ENCODE measurements at regions not wholly inside any gene's neighbourhood (a gene's known extent, or its start where the extent isn't known, plus 50 kb on each side); places are given as distances from the start of the nearest gene placed in this dataset.
A peak's percentile ranks its signal among the peaks of the same experiment; 100 is the strongest.

GRCh38 chr13:58744686-58745085, 1113.1 kb downstream of the PCDH17 start:
- TF ChIP-seq ETS1 (IDR thresholded peaks at IDR 0.05) (no peak), NANOG (IDR thresholded peaks at IDR 0.05; ENCODE audit: borderline replicate concordance) (no peak), ZNF331 (CRISPR knock-in tag; IDR thresholded peaks at IDR 0.05; ENCODE audit: low read depth) (no peak), REST (IDR thresholded peaks at IDR 0.05; ENCODE audit: unreplicated experiment) (no peak), CREB1 (CRISPR knock-in tag; IDR thresholded peaks at IDR 0.05; ENCODE audit: low read depth) (no peak), ZNF114 (CRISPR knock-in tag; IDR thresholded peaks at IDR 0.05) (no peak), POLR2AphosphoS5 (IDR thresholded peaks at IDR 0.05; ENCODE audit: low read depth) (no peak), EZH2 (IDR thresholded peaks at IDR 0.05; ENCODE audit: low read depth, unreplicated experiment) (no peak)
- no peak overlapping the region for H3K27ac Mint-ChIP-seq
- H3K36me3 ChIP-seq (ENCODE audit: insufficient read depth), result no peaks in the 10 kb centered on the region
- no peaks in the 10 kb centered on the region for H4K20me1 ChIP-seq (replicated peaks; ENCODE audit: insufficient read depth)
- no peak overlapping the region for H3K4me3 Mint-ChIP-seq
- H3K36me3 Mint-ChIP-seq (ENCODE audit: low read depth), result no peaks in the 10 kb centered on the region
- no peak overlapping the region for H2AFZ ChIP-seq
- no peaks in the 10 kb centered on the region for H3F3A ChIP-seq (replicated peaks; ENCODE audit: low read depth)
- H3K27me3 ChIP-seq (ENCODE audit: insufficient read depth), result no peaks in the 10 kb centered on the region
- no peaks in the 10 kb centered on the region for H3K9me3 Mint-ChIP-seq
- H3K79me2 ChIP-seq (replicated peaks; ENCODE audit: insufficient read depth), result no peaks in the 10 kb centered on the region
- DNase-seq (ENCODE audit: low spot score) (no peak), ATAC-seq (no peak)
- no peak overlapping the region for H3K27ac ChIP-seq (ENCODE audit: low read depth)
- peaks cover 2% of the 10 kb centered on the region; the same call in 1 of the 3 replicates for H3K4me1 Mint-ChIP-seq
- H3K4me2 ChIP-seq, result no peak overlapping the region
- H3K27me3 Mint-ChIP-seq (ENCODE audit: insufficient read depth, low read depth, poor library complexity), result no peaks in the 10 kb centered on the region
- no peaks in the 10 kb centered on the region for H3K9me2 ChIP-seq (ENCODE audit: insufficient read depth)
- no peak overlapping the region for H3K4me3 ChIP-seq
- 0 out of 2 replicates have a peak, but pooled peaks cover 6% of the 10 kb centered on the region for H3K4me1 ChIP-seq (ENCODE audit: insufficient read depth)

DNA sequence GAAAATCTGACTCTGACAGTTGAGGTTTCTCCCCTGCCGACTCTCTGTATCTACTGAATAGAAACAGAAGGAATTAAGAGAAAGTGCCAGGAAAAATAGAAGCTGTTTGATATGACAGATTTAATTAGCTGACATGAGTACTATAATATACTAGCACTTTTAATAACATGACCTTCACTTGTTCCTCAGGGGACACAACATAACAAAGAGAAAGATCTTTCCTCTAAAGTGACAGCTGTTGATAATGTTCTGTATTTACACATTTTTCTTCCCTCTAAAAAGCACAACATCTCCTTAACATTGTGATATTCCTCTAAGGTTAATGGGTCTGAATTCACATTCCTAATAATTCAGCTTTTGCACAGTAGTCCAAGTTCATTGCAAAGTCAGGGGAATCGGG, 1136.0 kb downstream of the PCDH17 start:
- Mint-ChIP-seq H3K27me3 (ENCODE audit: insufficient read depth, low read depth, poor library complexity) (no peaks in the 10 kb centered on the region), H3K27ac (no peak overlapping the region), H3K9me3 (no peaks in the 10 kb centered on the region), H3K4me1 (peaks cover 6% of the 10 kb centered on the region; the same call in 2 of the 3 replicates), H3K4me3 (no peak overlapping the region), H3K36me3 (ENCODE audit: low read depth) (no peaks in the 10 kb centered on the region)
- Histone ChIP-seq H3K4me1 (ENCODE audit: insufficient read depth) (no peaks in the 10 kb centered on the region), H2AFZ (0 out of 2 replicates have a peak overlapping the region, but pooled peaks have one; percentile 61), H3K36me3 (ENCODE audit: insufficient read depth) (no peaks in the 10 kb centered on the region), H3F3A (replicated peaks; ENCODE audit: low read depth) (no peaks in the 10 kb centered on the region), H3K27ac (ENCODE audit: low read depth) (no peak overlapping the region), H3K79me2 (replicated peaks; ENCODE audit: insufficient read depth) (no peaks in the 10 kb centered on the region), H3K9me2 (ENCODE audit: insufficient read depth) (0 out of 2 replicates have a peak, but pooled peaks cover 3% of the 10 kb centered on the region), H4K20me1 (replicated peaks; ENCODE audit: insufficient read depth) (no peaks in the 10 kb centered on the region), H3K27me3 (ENCODE audit: insufficient read depth) (no peaks in the 10 kb centered on the region), H3K4me3 (no peak overlapping the region), H3K4me2 (no peak overlapping the region)
- no peak for DNase-seq (ENCODE audit: low spot score)
- ATAC-seq, result no peak
- no peak for TF ChIP-seq ZNF331 (CRISPR knock-in tag; IDR thresholded peaks at IDR 0.05; ENCODE audit: low read depth)

All from GM23338 (cell line).